ENCODE measurements at regions not wholly inside any gene's neighbourhood (a gene's known extent, or its start where the extent isn't known, plus 50 kb on each side); places are given as distances from the start of the nearest gene placed in this dataset.

DNA sequence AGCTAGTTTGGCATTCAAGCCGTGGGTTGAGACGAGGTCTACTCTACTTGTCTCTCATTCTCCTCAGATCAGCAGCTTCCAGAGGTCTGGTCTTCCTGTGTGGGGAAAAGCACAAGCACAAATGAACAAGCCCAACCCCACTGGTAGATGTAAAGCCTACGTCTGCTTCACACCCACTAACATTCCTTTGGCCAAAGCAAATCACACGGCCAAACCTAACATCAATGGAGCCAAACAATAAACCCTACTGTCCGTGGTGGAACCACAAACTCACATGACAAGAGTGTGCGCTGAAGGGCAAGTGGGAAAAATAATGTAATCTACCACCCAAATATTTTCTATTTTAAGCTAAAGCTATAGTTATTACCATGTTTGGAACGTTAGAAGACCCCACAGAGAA, 179.3 kb upstream of the MGAT5 start (continued):
- TF ChIP-seq, protein P1, sequence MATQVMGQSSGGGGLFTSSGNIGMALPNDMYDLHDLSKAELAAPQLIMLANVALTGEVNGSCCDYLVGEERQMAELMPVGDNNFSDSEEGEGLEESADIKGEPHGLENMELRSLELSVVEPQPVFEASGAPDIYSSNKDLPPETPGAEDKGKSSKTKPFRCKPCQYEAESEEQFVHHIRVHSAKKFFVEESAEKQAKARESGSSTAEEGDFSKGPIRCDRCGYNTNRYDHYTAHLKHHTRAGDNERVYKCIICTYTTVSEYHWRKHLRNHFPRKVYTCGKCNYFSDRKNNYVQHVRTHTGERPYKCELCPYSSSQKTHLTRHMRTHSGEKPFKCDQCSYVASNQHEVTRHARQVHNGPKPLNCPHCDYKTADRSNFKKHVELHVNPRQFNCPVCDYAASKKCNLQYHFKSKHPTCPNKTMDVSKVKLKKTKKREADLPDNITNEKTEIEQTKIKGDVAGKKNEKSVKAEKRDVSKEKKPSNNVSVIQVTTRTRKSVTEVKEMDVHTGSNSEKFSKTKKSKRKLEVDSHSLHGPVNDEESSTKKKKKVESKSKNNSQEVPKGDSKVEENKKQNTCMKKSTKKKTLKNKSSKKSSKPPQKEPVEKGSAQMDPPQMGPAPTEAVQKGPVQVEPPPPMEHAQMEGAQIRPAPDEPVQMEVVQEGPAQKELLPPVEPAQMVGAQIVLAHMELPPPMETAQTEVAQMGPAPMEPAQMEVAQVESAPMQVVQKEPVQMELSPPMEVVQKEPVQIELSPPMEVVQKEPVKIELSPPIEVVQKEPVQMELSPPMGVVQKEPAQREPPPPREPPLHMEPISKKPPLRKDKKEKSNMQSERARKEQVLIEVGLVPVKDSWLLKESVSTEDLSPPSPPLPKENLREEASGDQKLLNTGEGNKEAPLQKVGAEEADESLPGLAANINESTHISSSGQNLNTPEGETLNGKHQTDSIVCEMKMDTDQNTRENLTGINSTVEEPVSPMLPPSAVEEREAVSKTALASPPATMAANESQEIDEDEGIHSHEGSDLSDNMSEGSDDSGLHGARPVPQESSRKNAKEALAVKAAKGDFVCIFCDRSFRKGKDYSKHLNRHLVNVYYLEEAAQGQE (IDR thresholded peaks at IDR 0.05; ENCODE audit: unreplicated experiment): no peak
- no peak for TF ChIP-seq ZNF114 (CRISPR knock-in tag; IDR thresholded peaks at IDR 0.05)

DNA sequence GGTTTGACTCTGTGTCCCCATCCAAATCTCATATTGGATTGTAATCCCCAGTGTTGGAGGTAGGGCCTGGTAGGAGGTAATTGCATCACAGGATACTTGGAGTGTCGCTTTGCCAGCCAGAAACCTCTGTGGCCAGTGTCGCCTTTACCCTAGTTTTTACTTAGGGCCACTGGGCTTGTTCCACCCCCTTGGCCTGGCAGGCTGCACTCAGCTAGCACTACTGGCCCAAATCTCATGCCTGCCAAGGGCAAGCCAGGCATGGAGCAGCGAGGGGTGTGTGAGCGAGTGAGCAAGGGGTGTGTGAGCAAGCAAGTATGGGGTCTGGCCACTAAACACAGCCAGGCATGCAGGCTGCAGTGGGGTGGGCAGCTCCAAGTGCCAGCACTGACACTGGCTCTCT, 178.7 kb upstream of the MGAT5 start:
- peaks cover 8% of the 10 kb centered on the region for H3K27me3 Mint-ChIP-seq (ENCODE audit: insufficient read depth, low read depth, poor library complexity)

More for the DNA sequence above, 178.7 kb upstream of the MGAT5 start:
- no peaks in the 10 kb centered on the region for H4K20me1 ChIP-seq (replicated peaks; ENCODE audit: insufficient read depth)
- no peaks in the 10 kb centered on the region for H3K79me2 ChIP-seq (replicated peaks; ENCODE audit: insufficient read depth)
- H3K4me1 ChIP-seq (ENCODE audit: insufficient read depth): no peaks in the 10 kb centered on the region
- H3F3A ChIP-seq (replicated peaks; ENCODE audit: low read depth): no peaks in the 10 kb centered on the region
- Mint-ChIP-seq H3K36me3 (ENCODE audit: low read depth) (peaks cover 5% of the 10 kb centered on the region; the same call in 2 of the 3 replicates), H3K9me3 (peaks cover 11% of the 10 kb centered on the region), H3K27ac (no peak overlapping the region), H3K4me3 (no peak overlapping the region), H3K4me1 (peaks cover 5% of the 10 kb centered on the region)
- DNase-seq (ENCODE audit: low spot score) (no peak), ATAC-seq (no peak)
- TF ChIP-seq, protein P2, sequence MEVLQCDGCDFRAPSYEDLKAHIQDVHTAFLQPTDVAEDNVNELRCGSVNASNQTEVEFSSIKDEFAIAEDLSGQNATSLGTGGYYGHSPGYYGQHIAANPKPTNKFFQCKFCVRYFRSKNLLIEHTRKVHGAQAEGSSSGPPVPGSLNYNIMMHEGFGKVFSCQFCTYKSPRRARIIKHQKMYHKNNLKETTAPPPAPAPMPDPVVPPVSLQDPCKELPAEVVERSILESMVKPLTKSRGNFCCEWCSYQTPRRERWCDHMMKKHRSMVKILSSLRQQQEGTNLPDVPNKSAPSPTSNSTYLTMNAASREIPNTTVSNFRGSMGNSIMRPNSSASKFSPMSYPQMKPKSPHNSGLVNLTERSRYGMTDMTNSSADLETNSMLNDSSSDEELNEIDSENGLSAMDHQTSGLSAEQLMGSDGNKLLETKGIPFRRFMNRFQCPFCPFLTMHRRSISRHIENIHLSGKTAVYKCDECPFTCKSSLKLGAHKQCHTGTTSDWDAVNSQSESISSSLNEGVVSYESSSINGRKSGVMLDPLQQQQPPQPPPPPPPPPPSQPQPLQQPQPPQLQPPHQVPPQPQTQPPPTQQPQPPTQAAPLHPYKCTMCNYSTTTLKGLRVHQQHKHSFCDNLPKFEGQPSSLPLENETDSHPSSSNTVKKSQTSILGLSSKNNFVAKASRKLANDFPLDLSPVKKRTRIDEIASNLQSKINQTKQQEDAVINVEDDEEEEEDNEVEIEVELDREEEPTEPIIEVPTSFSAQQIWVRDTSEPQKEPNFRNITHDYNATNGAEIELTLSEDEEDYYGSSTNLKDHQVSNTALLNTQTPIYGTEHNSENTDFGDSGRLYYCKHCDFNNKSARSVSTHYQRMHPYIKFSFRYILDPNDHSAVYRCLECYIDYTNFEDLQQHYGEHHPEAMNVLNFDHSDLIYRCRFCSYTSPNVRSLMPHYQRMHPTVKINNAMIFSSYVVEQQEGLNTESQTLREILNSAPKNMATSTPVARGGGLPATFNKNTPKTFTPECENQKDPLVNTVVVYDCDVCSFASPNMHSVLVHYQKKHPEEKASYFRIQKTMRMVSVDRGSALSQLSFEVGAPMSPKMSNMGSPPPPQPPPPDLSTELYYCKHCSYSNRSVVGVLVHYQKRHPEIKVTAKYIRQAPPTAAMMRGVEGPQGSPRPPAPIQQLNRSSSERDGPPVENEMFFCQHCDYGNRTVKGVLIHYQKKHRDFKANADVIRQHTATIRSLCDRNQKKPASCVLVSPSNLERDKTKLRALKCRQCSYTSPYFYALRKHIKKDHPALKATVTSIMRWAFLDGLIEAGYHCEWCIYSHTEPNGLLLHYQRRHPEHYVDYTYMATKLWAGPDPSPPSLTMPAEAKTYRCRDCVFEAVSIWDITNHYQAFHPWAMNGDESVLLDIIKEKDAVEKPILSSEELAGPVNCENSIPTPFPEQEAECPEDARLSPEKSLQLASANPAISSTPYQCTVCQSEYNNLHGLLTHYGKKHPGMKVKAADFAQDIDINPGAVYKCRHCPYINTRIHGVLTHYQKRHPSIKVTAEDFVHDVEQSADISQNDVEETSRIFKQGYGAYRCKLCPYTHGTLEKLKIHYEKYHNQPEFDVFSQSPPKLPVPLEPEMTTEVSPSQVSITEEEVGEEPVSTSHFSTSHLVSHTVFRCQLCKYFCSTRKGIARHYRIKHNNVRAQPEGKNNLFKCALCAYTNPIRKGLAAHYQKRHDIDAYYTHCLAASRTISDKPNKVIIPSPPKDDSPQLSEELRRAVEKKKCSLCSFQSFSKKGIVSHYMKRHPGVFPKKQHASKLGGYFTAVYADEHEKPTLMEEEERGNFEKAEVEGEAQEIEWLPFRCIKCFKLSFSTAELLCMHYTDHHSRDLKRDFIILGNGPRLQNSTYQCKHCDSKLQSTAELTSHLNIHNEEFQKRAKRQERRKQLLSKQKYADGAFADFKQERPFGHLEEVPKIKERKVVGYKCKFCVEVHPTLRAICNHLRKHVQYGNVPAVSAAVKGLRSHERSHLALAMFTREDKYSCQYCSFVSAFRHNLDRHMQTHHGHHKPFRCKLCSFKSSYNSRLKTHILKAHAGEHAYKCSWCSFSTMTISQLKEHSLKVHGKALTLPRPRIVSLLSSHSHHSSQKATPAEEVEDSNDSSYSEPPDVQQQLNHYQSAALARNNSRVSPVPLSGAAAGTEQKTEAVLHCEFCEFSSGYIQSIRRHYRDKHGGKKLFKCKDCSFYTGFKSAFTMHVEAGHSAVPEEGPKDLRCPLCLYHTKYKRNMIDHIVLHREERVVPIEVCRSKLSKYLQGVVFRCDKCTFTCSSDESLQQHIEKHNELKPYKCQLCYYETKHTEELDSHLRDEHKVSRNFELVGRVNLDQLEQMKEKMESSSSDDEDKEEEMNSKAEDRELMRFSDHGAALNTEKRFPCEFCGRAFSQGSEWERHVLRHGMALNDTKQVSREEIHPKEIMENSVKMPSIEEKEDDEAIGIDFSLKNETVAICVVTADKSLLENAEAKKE (CRISPR knock-in tag; IDR thresholded peaks at IDR 0.05): no peak
- no peak for TF ChIP-seq CREB1 (CRISPR knock-in tag; IDR thresholded peaks at IDR 0.05; ENCODE audit: low read depth)
- TF ChIP-seq STAT1 (IDR thresholded peaks at IDR 0.05; ENCODE audit: unreplicated experiment): no peak
- TF ChIP-seq EZH2phosphoT487 (IDR thresholded peaks at IDR 0.05; ENCODE audit: unreplicated experiment): no peak
- TF ChIP-seq, protein P3, sequence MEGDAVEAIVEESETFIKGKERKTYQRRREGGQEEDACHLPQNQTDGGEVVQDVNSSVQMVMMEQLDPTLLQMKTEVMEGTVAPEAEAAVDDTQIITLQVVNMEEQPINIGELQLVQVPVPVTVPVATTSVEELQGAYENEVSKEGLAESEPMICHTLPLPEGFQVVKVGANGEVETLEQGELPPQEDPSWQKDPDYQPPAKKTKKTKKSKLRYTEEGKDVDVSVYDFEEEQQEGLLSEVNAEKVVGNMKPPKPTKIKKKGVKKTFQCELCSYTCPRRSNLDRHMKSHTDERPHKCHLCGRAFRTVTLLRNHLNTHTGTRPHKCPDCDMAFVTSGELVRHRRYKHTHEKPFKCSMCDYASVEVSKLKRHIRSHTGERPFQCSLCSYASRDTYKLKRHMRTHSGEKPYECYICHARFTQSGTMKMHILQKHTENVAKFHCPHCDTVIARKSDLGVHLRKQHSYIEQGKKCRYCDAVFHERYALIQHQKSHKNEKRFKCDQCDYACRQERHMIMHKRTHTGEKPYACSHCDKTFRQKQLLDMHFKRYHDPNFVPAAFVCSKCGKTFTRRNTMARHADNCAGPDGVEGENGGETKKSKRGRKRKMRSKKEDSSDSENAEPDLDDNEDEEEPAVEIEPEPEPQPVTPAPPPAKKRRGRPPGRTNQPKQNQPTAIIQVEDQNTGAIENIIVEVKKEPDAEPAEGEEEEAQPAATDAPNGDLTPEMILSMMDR (conservative IDR thresholded peaks at IDR 0.05; ENCODE audit: low read depth in 2 of 2): no peak
- no peak for TF ChIP-seq ZNF114 (CRISPR knock-in tag; IDR thresholded peaks at IDR 0.05)
- no peak for TF ChIP-seq POLR2AphosphoS5 (IDR thresholded peaks at IDR 0.05; ENCODE audit: low read depth)
- TF ChIP-seq, protein P4, sequence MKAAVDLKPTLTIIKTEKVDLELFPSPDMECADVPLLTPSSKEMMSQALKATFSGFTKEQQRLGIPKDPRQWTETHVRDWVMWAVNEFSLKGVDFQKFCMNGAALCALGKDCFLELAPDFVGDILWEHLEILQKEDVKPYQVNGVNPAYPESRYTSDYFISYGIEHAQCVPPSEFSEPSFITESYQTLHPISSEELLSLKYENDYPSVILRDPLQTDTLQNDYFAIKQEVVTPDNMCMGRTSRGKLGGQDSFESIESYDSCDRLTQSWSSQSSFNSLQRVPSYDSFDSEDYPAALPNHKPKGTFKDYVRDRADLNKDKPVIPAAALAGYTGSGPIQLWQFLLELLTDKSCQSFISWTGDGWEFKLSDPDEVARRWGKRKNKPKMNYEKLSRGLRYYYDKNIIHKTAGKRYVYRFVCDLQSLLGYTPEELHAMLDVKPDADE (IDR thresholded peaks at IDR 0.05): no peak
- no peaks in the 10 kb centered on the region for H3K9me2 ChIP-seq (ENCODE audit: insufficient read depth)
- no peaks in the 10 kb centered on the region for H3K27me3 ChIP-seq (ENCODE audit: insufficient read depth)
- no peak overlapping the region for H3K4me2 ChIP-seq
- H3K36me3 ChIP-seq (ENCODE audit: insufficient read depth): no peaks in the 10 kb centered on the region
- no peak overlapping the region for H2AFZ ChIP-seq
- H3K27ac ChIP-seq (ENCODE audit: low read depth): no peak overlapping the region
- no peak overlapping the region for H3K4me3 ChIP-seq

All from GM23338 (cell line).